Activated CD4-positive, alpha-beta T cell treated with anti-CD3 and anti-CD28 coated beads, Interleukin-2, amount 50 U/mL, for 24 hours (primary cell): ENCODE measurements at regions not wholly inside any gene's neighbourhood (a gene's known extent, or its start where the extent isn't known, plus 50 kb on each side); places are given as distances from the start of the nearest gene placed in this dataset.
"Not testable (repeated sequence)": the region's sequence is repeated elsewhere in the genome, so short reads cannot be mapped to it uniquely, and the experiment has no call there.

Experiments used
- DNase-seq, 2 donors: peaks; one replicate each; pipeline ENCODE4 v3.0.0-alpha.2; 2020; ENCODE audit warnings: low read depth in 1 of 2, low spot score in 1 of 2

DNA sequence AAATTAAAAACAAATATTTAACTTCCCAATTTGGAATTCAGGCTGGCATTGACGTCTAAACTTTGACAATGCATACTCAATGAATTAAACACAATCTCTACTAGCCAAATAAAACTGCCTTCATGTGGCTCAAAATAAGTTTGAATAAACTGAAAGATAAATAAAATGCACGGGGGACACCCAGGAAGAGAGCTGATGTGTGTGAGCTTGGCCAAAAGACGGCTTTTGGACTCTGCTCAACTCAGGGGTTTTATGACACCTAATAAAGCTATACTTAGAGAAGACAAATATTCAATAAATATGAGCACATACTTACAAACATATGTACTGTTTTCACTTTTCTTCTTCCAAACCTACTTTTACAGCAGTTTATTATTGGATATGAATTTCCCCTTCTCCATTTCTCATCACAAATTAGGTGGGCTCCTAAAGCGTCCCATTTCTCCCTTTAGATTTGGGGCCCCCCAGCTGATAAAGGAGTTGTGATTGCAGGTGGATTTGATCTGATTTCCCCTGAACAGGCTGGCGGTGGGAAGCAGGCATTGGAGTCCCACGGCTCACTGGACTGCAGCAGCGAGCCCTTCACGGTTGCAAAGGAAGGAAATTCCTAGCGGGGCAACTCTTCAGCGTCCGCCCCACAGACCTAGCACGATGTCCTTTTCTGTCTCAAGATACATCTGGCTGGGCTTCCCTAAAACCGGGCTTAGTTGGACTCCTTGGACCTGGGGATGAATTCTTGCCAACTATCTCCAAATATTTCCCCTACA lies 79.6 kb downstream of the INSIG1 start:
- no peak for DNase-seq

DNA sequence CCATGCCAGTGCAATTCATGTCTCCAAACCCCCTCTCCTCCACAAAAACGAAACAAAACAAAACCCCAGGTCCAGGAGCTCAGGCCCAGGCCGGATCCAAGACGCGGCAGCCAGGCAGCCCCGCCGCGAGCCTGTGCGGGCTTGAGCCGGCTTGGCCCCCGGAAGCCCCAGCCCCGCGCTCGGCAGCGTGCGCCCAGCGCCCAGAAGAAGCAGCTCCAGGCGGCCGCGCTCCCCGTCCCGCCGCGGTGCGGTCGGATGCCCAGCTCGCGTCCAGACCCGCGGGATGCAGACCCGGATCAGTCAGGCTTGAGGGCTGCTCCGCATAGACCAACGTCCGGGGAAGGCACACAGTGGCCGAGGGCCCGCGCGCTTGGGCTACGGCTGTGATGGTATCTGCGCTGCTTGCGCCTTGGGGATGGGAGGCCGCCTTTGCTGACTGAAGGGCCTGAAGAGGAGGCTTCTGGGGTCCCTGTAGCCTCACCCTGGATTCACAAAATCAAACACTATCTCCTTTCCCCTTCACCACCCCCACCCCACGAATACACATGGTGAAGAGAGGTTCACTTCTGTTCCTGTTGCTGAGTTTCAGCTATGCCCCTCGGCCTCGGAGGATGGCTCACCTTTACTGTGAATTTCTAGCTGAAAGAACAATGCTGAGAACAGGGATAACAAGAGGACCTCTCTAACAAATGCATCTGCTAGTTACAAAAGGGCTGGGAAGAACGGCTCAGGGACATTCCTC lies 79.9 kb upstream of the EN2 start:
- no peak for DNase-seq

DNA sequence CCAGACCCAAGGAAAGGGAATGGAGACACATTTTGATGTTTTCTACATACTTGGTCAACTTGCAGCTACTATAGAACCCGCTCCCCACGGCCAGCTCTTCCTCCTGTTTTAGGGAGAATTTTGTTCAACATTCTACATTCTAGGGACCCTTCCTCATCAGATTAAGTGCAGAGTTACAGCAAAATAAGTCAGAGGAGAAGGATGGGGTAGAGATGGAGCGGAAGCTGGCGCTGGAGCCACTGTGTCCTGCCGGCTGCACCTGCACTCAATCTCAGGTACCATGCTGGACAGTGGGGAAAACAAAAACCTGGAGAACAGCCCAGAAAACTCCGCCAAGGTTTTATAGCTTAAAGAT lies 79.4 kb upstream of the EN2 start:
- DNase-seq, result no peak

DNA sequence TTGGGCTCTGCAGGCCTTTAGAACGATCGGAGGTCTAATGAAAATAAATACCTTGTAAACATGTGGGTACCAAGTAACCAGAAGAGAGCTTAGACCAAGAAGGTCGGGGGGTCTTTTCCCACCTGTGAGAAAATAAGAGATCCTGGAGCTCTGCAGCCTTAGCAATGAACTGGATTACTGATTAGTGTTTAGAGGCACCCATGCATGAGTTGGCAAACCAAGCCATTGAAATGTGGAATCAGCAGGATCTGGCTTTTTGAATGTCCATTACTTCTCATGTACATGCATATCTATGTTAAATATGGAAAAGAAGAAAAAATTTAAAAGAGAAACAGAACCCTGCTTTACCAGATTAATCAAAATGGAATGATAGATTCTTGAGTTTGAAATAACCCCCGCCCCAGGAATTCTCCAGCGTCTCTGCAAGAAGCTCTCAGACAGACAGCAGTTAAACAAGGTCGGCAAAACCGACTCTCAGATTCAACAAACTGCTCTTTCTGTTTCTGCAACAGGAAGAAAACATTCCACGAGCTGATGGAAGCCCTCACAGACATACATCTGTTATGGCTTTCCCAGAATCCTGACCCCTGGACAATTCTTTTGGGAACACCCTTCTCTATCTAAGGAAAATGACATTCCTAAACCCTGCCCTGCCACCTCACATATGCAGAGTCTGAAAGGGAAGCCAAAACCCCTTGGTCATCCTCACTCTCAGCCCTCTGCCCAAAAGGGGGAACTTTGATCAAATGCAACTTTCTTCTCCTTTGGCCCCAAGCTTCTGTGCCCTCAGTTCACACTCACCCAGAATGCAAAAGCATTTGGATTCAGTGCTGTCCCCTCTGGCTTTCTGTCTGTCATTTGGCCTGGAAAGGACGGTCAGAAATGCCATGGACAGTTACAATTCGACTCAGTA lies 78.7 kb upstream of the EN2 start:
- DNase-seq, result no peak

DNA sequence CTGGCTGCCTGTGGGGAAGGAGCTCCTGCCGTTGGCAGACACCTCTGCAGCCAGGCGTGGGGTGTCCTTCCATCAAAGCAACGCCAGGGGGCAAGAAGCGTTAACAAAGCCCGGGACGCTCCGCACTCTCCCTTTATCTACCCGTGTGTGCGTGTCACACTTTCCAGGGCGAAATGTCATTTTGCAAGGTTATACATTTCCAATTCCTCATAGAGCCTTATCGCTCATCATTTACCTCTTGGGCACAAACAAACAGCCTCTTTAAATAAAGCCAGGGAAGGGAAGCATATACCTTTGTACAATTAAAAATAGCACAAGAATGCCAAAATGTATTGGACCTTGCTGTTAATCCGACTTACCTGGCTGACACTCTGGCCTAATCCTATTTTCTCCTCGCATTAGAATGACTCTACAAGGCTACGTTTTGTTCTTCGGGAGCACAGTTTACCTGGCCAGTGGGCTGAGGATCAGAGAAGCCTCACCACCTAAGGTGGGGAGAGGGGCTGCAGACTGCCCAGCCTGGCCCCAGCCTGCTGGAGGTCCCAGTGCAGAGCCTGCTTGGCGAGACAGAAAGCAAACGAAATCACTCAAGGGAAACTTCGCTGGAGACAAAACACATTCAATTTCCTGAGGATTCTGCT lies 77.6 kb upstream of the EN2 start:
- peak; percentile 36 to 73 for DNase-seq

DNA sequence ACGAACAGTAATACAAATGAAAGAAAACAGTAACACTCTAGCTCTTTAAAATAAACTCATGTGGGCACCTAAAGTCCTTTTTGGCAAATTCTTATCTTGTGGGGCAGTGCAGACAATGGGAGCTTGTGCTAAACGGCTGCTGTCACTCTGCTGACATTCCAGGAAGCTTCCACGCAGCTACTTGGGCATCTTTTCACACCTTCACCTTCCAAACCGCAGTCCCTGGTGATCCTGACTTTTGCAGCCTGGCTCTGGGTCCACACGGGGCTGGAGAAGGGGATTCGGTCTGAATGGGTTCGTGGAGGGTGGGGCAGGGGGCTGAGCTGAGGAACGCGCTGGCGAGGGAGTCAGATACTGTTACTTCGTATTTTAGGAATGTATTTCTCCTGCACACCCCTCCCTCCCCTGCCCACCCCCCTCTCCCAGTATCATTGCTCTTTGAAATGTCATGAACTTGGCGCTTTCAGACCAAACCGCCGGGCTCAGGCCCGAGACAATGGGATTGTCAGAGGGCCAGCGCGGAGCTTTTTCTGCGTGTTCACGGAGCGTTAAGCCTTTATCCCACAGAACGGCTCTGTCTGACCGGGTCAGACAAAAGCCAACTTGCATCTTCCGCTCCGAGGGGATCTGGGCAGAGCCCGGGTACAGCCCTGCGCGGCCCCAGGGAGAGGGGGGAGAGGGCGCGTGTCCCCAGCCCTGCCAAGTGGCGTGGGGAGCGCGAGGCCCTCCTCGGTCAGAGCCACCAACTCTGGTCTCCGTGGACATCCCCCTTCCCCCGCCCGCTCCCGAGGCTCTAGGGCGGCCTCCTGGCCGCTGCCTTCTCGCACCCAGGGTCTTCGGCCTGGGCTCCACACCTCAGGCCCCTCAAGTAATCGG lies 76.7 kb upstream of the EN2 start:
- DNase-seq, result no peak

DNA sequence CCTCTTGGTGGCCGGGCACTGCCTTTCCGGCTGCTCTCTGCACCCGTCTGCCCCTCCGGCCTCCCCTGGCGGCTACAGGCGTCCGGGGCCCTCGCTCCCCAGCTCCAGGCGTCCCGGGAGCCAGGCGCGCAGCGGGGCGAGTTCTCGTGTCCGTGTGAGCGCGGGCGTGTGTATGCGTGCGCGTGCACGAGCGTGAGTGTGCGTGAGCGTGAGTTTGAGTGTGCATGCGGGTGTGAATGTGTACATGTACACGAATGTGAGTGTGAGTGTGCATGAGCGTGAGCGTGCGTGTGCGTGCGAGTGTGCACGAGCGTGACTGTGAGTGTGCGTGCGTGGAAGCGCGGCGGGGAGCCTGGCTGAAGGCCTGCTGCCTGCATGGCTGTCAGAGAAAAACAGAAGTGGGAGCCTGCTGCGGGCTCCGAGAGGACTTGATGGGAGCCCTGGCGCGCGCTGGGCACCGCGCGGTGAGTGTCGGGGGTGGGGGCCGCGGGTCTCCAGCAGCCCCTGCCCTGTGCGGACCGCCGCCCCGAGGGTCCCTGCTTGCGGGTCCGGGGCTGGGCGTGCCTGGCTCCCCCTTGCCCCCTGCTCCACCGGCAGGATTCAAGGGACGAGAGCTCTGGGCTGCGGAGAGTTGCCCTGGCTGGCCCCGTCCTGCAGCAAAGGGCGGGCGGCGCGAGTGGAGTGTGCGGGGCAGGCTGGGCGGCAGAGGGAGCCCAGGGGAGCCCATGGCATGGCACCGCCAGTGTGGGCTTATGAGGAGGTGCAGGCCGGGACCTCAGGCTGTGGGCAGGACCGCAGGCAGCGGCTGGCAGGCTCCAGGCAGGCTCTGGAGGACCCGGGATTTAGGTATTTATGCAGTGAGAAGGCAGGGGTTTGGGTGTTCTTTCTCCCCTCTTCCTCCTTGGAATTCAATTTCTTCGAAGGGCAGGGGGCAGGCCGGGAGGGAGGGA lies 75.8 kb upstream of the EN2 start:
- no peak for DNase-seq

DNA sequence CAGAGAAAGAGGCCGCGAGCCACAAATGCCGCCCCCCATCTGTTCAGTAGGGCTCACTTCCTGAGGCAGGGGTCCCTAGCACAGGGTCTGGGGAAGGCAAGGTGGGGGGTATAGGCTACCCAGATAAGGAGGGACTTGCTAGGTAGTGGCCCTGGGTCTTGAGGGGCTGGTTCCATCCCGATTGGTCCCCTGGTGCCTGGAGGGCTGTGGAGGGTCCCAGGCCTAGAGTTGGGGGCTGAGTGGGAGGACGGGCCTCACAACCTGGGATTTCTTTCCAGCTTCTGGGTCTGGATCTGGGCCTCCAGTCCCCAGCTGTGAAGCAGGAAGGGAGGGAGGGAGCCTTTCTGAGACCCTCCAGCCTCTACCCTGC lies 75.1 kb upstream of the EN2 start:
- no peak for DNase-seq

DNA sequence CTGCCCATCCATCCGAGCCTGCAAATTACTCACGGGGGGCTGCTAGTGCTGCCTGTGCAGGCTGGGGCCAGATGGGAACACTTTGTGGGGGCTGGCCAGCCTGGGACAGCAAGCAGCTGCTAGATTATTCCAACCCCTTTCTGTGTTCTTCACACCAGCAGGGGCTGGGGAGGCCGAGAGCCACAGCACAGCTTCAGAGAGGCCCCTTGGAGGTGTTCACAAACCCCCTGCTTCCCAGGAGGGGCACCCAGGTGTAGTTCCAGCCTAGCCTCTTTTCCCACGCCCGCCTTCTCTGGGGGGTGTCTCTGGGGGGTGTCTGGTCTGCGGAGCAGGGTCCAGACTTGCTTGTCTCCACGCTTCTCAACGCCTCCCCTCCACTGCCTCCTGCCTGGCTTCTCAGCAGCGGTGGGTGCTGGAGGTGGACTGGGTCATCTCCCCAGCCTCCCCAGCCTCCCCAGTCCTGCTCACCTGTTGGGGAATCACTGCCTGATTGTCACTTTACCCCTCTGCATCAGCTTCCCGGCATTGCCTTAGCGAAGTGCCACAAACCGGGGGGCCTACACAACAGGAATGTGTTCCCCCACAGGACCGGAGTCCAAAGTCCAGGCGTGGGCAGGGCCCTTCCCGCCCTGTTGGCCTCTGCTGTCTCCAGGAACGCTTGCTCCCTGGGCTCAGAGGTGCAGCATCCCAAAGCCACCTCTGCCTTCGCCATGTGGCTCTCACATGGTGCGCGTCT lies 74.0 kb upstream of the EN2 start:
- no peak for DNase-seq

DNA sequence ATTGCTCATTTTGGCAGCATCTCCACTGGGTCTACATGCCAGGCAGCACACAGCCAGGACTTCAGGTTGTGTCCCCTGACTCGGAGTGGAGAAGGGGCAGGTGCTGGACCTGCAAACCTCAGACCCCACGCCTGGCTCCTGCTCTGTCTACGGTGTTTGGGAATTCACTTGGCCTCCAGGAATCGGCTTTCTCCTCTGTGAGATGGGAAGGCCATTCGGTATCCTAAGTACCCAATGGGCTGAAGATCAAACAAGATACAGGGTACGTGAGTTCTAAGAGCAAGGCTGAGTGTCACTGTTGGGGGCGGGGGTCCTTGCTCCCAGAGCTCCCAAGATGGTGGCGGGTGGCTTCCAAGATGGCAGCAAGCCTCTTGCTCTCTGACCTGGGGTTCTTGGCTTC lies 73.2 kb upstream of the EN2 start:
- DNase-seq, result no peak

DNA sequence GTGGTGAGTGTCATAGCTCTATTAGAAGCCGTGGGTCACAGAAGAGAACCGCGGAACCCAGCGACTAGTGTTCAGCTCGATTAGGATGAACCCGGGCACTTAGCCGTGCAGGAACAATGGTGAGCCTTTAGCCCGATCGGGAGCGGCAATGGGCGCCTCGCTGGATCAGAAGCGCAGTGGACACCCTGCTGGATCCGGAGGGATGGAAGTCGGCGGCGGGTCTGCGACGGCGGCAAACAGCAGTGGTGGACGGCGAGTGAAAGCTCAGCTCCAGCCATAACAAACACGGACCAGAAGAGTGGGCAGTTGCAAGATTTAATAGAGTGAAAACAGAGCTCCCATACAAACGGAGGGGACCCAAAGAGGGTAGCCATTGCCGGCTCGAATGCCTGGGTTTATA lies 72.7 kb upstream of the EN2 start:
- DNase-seq, result not testable (repeated sequence)

DNA sequence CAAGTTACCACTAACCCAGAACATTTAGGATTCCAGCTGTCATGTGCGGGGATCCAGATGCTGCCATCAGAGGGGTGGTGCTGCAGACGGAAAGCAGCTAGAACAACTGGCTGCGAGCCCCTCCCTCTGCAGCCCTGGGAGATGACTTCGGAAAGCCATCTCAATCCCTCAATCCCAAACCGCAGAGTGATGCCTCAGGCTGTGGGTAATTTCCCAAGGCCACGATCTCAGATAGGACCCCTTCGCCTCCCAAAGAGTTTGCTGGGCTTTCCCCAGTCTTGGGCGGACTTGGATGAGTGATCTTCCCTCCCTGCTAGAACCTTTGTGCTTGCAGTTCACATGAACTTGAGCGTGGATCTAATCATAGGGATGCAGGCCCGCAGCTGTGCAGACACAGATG lies 71.3 kb upstream of the EN2 start:
- DNase-seq, result no peak

DNA sequence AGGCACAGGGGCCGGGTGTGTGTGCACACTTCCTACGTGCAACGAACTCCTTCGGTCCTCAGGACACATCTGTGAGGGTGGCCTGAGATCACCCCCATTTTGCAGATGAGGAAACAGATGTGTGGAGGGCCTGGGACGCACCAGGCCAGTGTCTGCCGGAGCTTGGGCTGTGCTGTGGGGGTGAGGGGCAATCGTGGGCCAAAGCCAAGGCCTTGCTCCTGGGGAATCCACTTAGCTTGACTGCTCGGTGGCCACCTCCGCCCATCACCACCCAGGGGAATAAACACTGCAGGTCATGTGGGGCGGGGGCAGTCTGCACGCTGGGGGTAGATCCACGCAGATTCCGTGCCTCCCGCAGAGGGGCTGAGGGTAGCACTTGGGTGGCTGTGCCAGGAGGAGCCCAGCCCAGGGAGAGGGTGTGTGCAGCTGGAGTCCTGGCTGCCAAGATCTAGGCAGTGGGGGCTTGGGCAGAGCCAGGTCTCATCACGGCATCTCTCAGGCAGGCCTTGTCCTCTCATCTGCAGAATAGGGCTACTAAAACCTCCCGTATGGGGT lies 70.8 kb upstream of the EN2 start:
- no peak for DNase-seq

DNA sequence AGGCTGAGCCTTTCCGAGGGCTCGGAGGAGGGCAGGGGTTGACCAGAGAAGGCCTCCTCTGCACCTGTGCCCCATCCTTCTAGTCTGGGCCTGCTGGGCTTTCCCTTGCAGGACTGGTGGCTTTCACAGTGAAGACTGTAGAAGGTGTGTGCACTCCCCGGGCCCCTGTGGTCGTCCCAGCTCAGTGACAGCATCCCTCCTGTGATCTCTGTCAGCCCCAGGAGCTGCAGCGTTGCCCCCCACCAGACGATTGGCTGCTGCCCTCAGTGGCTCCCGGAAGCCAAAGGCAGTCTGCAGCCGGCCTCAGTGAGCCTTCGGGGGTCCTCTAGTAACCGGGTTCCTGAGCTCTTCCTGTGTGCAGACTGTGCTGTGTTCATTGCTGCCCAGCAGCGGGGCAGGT lies 69.4 kb upstream of the EN2 start:
- no peak for DNase-seq

DNA sequence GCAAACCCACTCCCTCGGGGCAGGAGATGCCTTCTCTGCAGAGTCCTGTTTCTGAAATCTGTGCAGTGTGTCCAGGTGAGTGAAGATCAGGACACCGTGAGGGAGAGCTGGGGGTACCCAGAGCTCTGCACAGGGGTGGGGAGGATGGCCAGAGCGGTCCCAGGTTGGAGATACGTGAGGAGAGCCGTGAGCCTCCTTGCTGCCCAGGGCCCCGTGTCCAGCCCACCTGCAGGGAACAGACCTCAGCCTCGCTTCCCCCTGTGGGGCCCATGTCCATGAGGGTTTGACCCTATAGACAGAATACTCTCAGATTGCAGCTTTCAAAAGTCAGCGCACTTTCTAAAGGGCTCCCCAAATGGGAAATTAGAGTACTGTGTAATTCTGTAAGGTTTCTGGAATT lies 66.5 kb upstream of the EN2 start:
- DNase-seq, result no peak

DNA sequence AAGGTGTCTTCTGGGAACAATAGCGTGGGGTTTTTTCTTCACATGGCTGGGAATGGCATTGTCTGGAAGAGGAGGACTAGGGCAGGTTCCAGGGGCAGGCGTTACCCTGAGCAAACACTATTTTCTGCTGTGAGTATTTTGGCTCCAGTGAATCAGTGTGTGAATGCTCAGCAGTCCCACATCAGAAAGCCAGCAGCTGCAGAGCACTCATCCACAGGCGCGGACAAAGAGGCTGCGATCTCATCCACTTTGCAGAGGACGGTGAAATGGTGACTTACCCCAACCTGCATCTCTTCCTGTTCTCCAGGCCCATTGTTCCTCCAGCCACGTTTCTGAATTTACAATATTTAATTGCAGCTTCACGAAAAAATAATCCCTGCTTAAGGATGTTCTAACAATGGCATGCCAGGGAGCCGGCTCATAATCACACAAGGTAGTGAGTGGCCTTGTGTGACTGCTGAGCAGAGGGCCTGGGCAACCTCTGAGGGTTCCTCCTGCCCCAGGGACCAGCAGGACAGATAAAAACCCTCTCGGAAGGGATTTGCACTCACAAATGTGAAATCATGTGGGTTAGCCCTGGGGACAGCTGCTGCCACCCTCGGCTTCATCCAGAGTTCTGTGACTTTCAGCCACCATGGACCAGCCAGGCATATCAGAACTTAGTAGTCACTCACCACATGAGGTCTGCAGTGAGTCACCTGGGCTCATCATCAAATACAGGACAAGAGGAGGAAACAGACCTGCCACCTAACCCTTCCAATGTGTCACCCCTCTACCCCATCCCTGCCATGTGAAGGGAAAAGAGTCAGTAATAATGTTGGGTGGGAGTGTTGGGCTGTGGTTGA lies 65.0 kb upstream of the EN2 start:
- no peak for DNase-seq

DNA sequence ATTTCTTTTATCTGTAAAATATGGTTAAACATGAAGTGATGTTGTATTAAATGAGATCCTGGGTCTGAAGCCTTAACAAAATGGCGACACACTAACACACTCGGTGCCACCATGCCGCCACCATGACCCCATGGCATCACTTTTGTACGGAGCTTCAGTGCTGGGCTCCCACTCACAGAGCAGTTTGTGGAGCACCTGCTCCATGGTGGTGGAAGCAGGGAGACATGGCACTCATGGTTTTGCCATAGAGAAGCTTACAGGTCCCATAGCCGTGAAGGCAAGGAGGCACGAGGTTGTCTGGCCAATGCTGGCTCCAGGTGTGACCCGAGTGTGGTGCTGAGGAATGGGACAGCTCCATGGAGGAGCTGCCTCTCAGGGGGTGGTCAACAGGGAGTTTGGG lies 63.5 kb upstream of the EN2 start:
- no peak for DNase-seq
